HUES48 (cell line): ENCODE measurements at regions not wholly inside any gene's neighbourhood (a gene's known extent, or its start where the extent isn't known, plus 50 kb on each side); places are given as distances from the start of the nearest gene placed in this dataset.

ENCODE experiments used
- H3K27ac ChIP-seq: one replicate; pipeline ENCODE4 v1.7.0; 2013; ENCODE audit warnings: low read depth, low read length, inconsistent platforms
- H3K27me3 ChIP-seq: 2 replicates; pipeline ENCODE4 v1.6.1; 2013; ENCODE audit warnings: mild to moderate bottlenecking, low read length; ENCODE audit not compliant: control insufficient read depth, insufficient read depth
- H3K36me3 ChIP-seq: 2 replicates; pipeline ENCODE4 v1.6.1; 2013; ENCODE audit warnings: low read length; ENCODE audit not compliant: control insufficient read depth, insufficient read depth
- H3K4me1 ChIP-seq: 2 replicates; pipeline ENCODE4 v1.6.1; 2013; ENCODE audit warnings: mild to moderate bottlenecking, low read length; ENCODE audit not compliant: control insufficient read depth, insufficient read depth
- H3K4me3 ChIP-seq: 2 replicates; pipeline ENCODE4 v1.5.1; 2013; ENCODE audit warnings: mild to moderate bottlenecking, low read depth, low read length
- H3K9ac ChIP-seq: 2 replicates; pipeline ENCODE4 v1.6.1; 2013; ENCODE audit warnings: mild to moderate bottlenecking, low read depth, low read length, moderate library complexity
- H3K9me3 ChIP-seq: 2 replicates; pipeline ENCODE4 v1.6.1; 2013; ENCODE audit warnings: low read length; ENCODE audit not compliant: control insufficient read depth, insufficient read depth

DNA sequence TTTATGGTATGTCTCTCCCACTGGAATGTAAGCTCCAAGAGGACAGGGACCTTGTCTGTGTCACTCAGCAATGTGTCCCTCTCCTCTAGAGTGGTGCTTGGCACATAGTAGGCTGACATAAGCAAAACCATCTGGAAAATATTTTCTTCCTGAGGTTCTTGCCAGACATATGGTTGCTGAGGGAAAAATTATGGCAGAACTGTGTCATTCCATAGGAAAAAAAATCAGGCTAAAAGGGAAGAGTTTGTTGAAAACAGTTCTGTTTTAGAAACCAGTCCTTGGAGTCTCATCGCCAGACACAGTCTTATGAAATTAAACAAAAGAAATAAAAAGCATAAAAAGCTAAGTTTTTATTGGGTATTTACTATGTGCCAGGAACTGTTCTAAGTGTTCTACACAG is 60.9 kb downstream of the RTL9 start:
- H3K9ac ChIP-seq = no peak overlapping the region
- H3K27me3 ChIP-seq = peaks cover 7% of the 10 kb centered on the region; the same call in 1 of the 2 replicates
- H3K9me3 ChIP-seq = no peaks in the 10 kb centered on the region
- H3K27ac ChIP-seq = no peak overlapping the region
- peaks cover 12% of the 10 kb centered on the region; the same call in 1 of the 2 replicates for H3K4me1 ChIP-seq
- no peaks in the 10 kb centered on the region for H3K36me3 ChIP-seq
- no peak overlapping the region for H3K4me3 ChIP-seq

- no peak overlapping the region for H3K27ac ChIP-seq
- H3K4me1 ChIP-seq = peaks cover 20% of the 10 kb centered on the region
- H3K27me3 ChIP-seq = peaks cover 12% of the 10 kb centered on the region; the same call in 1 of the 2 replicates
- H3K9me3 ChIP-seq = no peaks in the 10 kb centered on the region
- no peak overlapping the region for H3K4me3 ChIP-seq
- H3K9ac ChIP-seq = no peak overlapping the region
- H3K36me3 ChIP-seq = no peaks in the 10 kb centered on the region
Measured at GRCh38 chrX:110420771-110421499, 62.3 kb downstream of the RTL9 start.

GRCh38 chrX:110421500-110422455 is 63.1 kb downstream of the RTL9 start:
- peaks cover 17% of the 10 kb centered on the region; the same call in 1 of the 2 replicates for H3K27me3 ChIP-seq

DNA sequence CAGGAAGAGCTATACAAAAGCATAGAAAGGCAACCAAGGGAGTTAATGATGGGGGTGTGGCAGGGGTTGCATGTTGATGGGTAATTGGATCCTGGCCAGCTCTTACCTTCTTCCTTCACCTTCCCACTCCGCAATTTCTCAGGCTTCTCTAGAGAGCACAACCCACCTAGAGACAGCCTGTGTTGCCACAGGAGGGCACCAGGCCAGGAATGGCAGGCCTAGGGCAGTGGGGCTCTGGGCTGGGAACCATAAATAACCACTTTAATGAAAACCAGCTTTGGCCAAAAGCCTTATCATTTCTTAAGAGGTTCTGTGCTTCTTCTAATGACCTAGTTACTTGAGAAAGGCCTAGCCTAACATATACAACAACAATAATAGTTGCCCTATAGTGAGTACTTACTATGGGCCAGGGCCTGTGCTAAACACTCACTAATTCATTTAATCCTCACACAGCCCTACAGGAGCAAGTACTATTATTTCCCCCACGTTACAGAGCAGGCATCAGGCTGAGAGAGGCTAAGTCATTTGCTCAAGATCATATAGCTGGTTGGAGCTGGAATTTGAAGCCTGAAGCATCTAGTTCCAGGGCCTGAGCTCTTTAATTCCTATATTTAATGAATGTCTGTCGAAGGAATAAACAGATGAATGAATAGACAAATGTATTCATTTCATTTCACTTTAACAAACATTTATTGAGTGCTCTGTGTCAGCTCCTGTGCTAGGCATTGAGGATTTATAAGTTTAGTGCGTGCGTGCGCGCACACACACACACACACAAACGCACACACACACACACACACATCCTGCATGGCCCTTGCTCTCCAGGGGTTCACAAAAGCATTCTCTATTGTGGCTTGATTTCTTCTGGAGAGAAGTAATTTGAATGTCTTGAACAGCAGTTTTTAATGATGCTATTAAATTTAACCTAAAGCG is 66.8 kb downstream of the RTL9 start:
- H3K27me3 ChIP-seq = peaks cover 45% of the 10 kb centered on the region
- H3K36me3 ChIP-seq = no peaks in the 10 kb centered on the region
- H3K9ac ChIP-seq = no peak overlapping the region
- no peak overlapping the region for H3K27ac ChIP-seq
- peaks cover 8% of the 10 kb centered on the region for H3K4me1 ChIP-seq
- no peaks in the 10 kb centered on the region for H3K9me3 ChIP-seq
- H3K4me3 ChIP-seq = no peak overlapping the region

More at GRCh38 chrX:110421500-110422455, 63.1 kb downstream of the RTL9 start:
- H3K27ac ChIP-seq = no peak overlapping the region
- peaks cover 20% of the 10 kb centered on the region for H3K4me1 ChIP-seq
- no peaks in the 10 kb centered on the region for H3K36me3 ChIP-seq
- H3K4me3 ChIP-seq = no peak overlapping the region
- no peak overlapping the region for H3K9ac ChIP-seq
- no peaks in the 10 kb centered on the region for H3K9me3 ChIP-seq

- H3K36me3 ChIP-seq = no peaks in the 10 kb centered on the region
- H3K27ac ChIP-seq = no peak overlapping the region
- no peak overlapping the region for H3K4me3 ChIP-seq
- no peaks in the 10 kb centered on the region for H3K9me3 ChIP-seq
- H3K4me1 ChIP-seq = peaks cover 8% of the 10 kb centered on the region
- peaks cover 47% of the 10 kb centered on the region for H3K27me3 ChIP-seq
- H3K9ac ChIP-seq = no peak overlapping the region
Measured at GRCh38 chrX:110426155-110426504, 67.5 kb downstream of the RTL9 start.

DNA sequence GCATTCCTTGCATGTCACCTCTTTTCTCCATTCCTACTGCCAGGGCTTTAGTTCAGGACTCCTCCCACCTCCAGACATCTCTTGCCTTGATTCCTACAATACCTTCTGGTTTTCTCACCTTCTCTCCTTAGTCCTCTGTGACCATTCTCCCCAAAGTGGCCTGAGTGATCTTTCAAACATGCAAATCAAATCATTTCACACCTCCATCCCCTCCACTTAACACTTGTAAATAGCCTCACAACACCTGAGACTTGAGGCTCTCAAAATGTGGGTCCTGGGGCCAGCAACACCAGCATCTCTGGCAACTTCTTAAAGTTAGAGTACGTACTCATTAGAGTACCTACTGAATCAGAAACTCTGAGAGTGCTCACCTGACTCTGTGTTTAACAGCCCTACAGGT is 68.4 kb downstream of the RTL9 start:
- Histone ChIP-seq H3K36me3 (no peaks in the 10 kb centered on the region), H3K27ac (no peak overlapping the region), H3K9ac (no peak overlapping the region), H3K9me3 (no peaks in the 10 kb centered on the region), H3K27me3 (peaks cover 46% of the 10 kb centered on the region), H3K4me3 (no peak overlapping the region), H3K4me1 (peaks cover 8% of the 10 kb centered on the region)

DNA sequence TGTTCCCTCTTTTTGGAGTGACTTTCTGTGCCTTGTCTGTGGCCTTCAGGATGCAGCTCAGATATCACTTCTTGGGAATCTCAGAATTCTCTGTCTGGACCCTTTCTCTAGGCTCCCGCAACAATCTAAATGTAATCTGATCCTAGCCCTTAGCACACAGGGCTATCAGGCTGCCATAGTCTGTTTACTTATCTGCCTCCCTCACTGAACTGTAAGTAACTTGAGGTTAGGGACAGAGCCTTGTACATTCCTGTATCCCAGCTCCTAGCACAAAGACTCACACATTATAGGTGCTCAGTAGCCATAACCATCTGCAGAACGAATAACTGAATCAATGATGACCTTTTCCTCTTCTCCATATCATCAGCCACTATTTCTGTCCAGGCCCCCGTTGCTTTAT is 69.5 kb downstream of the RTL9 start:
- H3K27ac ChIP-seq = no peak overlapping the region
- no peaks in the 10 kb centered on the region for H3K9me3 ChIP-seq
- H3K4me1 ChIP-seq = peaks cover 8% of the 10 kb centered on the region
- no peak overlapping the region for H3K4me3 ChIP-seq
- no peak overlapping the region for H3K9ac ChIP-seq
- no peaks in the 10 kb centered on the region for H3K36me3 ChIP-seq
- peaks cover 44% of the 10 kb centered on the region for H3K27me3 ChIP-seq

GRCh38 chrX:110430293-110431076 is 71.8 kb downstream of the RTL9 start:
- peaks cover 40% of the 10 kb centered on the region for H3K27me3 ChIP-seq

DNA sequence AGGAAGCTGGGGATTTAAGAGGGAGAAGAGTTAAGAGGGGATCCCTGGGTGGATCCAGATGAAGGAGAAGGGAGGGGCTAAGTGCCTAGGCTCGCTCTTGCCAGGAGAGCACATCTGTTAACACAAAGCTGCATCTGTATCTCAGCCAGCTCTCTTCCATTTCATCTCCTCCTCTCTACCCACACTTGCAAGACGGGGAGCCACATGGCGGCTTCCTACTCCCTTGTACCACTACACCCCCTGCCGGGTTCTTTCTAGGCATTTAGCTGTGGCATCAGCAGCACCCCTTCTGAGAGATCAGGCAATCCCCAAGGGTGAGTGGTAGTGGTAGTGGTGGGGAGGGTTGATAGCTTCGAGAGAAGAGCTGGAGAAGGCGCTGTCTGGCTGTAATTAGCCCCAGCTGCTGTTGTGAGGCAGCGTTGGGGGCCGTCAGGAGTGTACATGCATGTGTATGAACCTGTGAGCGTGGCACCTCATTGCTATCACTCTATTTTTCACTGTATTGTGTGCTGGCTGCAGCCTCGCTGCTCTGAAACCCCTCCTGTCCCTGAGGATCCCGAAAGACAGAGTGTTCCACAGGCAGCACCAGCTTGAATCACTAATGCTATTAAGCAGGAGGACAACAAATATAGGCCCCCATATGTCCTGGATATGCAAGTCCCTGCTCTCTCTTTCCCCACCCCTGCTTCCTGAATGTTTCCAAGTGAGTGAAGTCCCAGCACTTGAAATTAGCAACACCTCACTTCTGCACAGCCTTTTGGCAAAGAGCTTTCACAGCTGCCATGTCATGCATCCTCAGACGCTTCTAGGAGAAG is 73.7 kb downstream of the RTL9 start:
- peaks cover 8% of the 10 kb centered on the region for H3K4me1 ChIP-seq
- peaks cover 44% of the 10 kb centered on the region for H3K27me3 ChIP-seq
- H3K9me3 ChIP-seq = no peaks in the 10 kb centered on the region
- H3K9ac ChIP-seq = no peak overlapping the region
- no peak overlapping the region for H3K27ac ChIP-seq
- no peak overlapping the region for H3K4me3 ChIP-seq
- H3K36me3 ChIP-seq = no peaks in the 10 kb centered on the region

More at GRCh38 chrX:110430293-110431076, 71.8 kb downstream of the RTL9 start:
- H3K9ac ChIP-seq = no peak overlapping the region
- H3K27ac ChIP-seq = no peak overlapping the region
- no peaks in the 10 kb centered on the region for H3K36me3 ChIP-seq
- H3K9me3 ChIP-seq = no peaks in the 10 kb centered on the region
- H3K4me3 ChIP-seq = no peak overlapping the region
- H3K4me1 ChIP-seq = peaks cover under 1% of the 10 kb centered on the region
